K562 (cell line): ENCODE measurements at regions not wholly inside any gene's neighbourhood (a gene's known extent, or its start where the extent isn't known, plus 50 kb on each side); places are given as distances from the start of the nearest gene placed in this dataset.

ENCODE experiments used
- ATAC-seq: fragments of 200-7000 bp; cut with Tn5 transposase; 3 replicates; pipeline ENCODE4 v1.9.1; 2020; ENCODE audit warnings: moderate library complexity
- BruUV-seq: library from RNA; stranded (reverse); fragments of 400-500 nt; replicated peaks from 2 replicates; lab custom pipeline; 2021; lab: Mats Ljungman, UMichigan
- CTCF ChIA-PET: fragments of 300-600 bp; formaldehyde crosslinking; extraction: SDS; loops from one replicate; lab custom pipeline; 2021; ENCODE audit warnings: low intra/inter-chr PET ratio; lab: Yijun Ruan, JAX
- POLR2A ChIA-PET: fragments of 300-600, 350-650 bp; sonication (Branson Sonifier 250); formaldehyde crosslinking; extraction: SDS; loops from one replicate; lab custom pipeline; 2021; ENCODE audit warnings: antibody characterized with exemption, inconsistent platforms; lab: Yijun Ruan, JAX
- DNase-seq, 4 experiments: peaks; one replicate each; pipeline versions ENCODE4 v3.0.0 to v3.0.0-alpha.2; 2011 to 2018; ENCODE audit warnings: low spot score in 3 of 4, mixed read lengths in 3 of 4; ENCODE audit errors: extremely low read depth in 1 of 4
- FAIRE-seq: peaks from 2 replicates; lab custom pipeline; 2011; peaks lifted over from hg19 to GRCh38; lab: Jason Lieb, UNC
- H2AFZ ChIP-seq: 2 replicates; pipeline ENCODE4 v1.6.0; 2011; ENCODE audit warnings: low read depth, low read length, control low read depth, inconsistent platforms
- H3K27ac ChIP-seq: fragments of 200-600 bp; 3 replicates; pipeline ENCODE4 v1.8.0; 2011; ENCODE audit warnings: low read depth, mild to moderate bottlenecking, control low read depth, inconsistent platforms, low read length, moderate library complexity, mixed read lengths; ENCODE audit errors: extremely low read depth
- H3K27me3 ChIP-seq, 2 experiments: fragments of 300-600 bp in 1 of 2; 2 replicates in 1 of 2; 3 replicates in 1 of 2; pipeline versions ENCODE4 v1.6.0 to v1.8.0; 2011; ENCODE audit warnings: inconsistent platforms in 2 of 2, low read length in 2 of 2, mild to moderate bottlenecking in 1 of 2, mixed read lengths in 1 of 2, moderate library complexity in 1 of 2; ENCODE audit not compliant: control insufficient read depth in 2 of 2, insufficient read depth in 2 of 2
- H3K36me3 ChIP-seq: fragments of 300-600 bp; 3 replicates; pipeline ENCODE4 v1.8.0; 2011; ENCODE audit warnings: mild to moderate bottlenecking, low read length, inconsistent platforms; ENCODE audit not compliant: control insufficient read depth, insufficient read depth
- H3K4me1 ChIP-seq, 2 experiments: fragments of 200-600 bp in 1 of 2; replicated peaks in 1 of 2; 2 replicates in 1 of 2; 3 replicates in 1 of 2; pipeline versions ENCODE4 v1.5.1 to v1.8.0; 2011; ENCODE audit warnings: inconsistent platforms in 2 of 2, low read length in 2 of 2, mild to moderate bottlenecking in 1 of 2, mixed read lengths in 1 of 2, moderate library complexity in 1 of 2; ENCODE audit not compliant: control insufficient read depth in 2 of 2, insufficient read depth in 2 of 2
- H3K4me2 ChIP-seq: 2 replicates; pipeline ENCODE4 v1.6.1; 2011; ENCODE audit warnings: low read length, control low read depth, inconsistent platforms, mixed read lengths; ENCODE audit not compliant: insufficient read depth
- H3K4me3 ChIP-seq: fragments of 200-600 bp; sonication (generic), shearing (Covaris generic); 2 replicates; pipeline ENCODE4 v1.5.1; 2016; ENCODE audit warnings: control low read depth, inconsistent platforms
- H3K79me2 ChIP-seq: fragments of 200-600 bp; 3 replicates; pipeline ENCODE4 v1.8.0; 2011; ENCODE audit warnings: low read length, inconsistent platforms; ENCODE audit not compliant: control insufficient read depth, insufficient read depth
- H3K9ac ChIP-seq, 2 experiments: 2 replicates each; pipeline versions ENCODE4 v1.6.0 to v1.6.1; 2011; ENCODE audit warnings: low read depth in 2 of 2, low read length in 2 of 2, control low read depth in 1 of 2, inconsistent platforms in 1 of 2, mild to moderate bottlenecking in 1 of 2, mixed read lengths in 1 of 2; ENCODE audit not compliant: insufficient read depth in 1 of 2
- H3K9me1 ChIP-seq: one replicate; pipeline ENCODE4 v1.6.0; 2011; ENCODE audit warnings: inconsistent platforms, mild to moderate bottlenecking, low read length, moderate library complexity; ENCODE audit not compliant: control insufficient read depth, insufficient read depth
- H3K9me3 ChIP-seq: replicated peaks from 2 replicates; pipeline ENCODE4 v1.5.1; 2011; ENCODE audit warnings: low read depth, low read length, inconsistent platforms; ENCODE audit not compliant: control insufficient read depth, insufficient read depth
- H4K20me1 ChIP-seq: replicated peaks from 2 replicates; pipeline ENCODE4 v1.6.1; 2011; ENCODE audit warnings: low read length, inconsistent platforms, mixed read lengths; ENCODE audit not compliant: control insufficient read depth, insufficient read depth
- CXXC5 ChIP-seq: fragments of 250-450 bp; sonication (Bioruptor Pico); IDR thresholded peaks from 2 replicates; pipeline ENCODE4 v1.8.0; 2022; ENCODE audit warnings: inconsistent platforms, mild to moderate bottlenecking, moderate library complexity
- MAFF ChIP-seq: IDR thresholded peaks from 2 replicates; pipeline ENCODE4 v1.6.1; 2012; ENCODE audit warnings: low read length, improper control_type of control experiment
- MEIS2 ChIP-seq: fragments of 450-650 bp; IDR thresholded peaks from 2 replicates; pipeline ENCODE4 v1.6.1; 2014; ENCODE audit warnings: mild to moderate bottlenecking; ENCODE audit not compliant: partially characterized antibody
- NRF1 ChIP-seq, 2 experiments: fragments of 450-650 bp; IDR thresholded peaks in 1 of 2; conservative IDR thresholded peaks in 1 of 2; 2 replicates each; pipeline ENCODE4 v1.6.1; 2014; ENCODE audit warnings: mild to moderate bottlenecking in 2 of 2
- NUFIP1 ChIP-seq: fragments of 450-650 bp; IDR thresholded peaks from 2 replicates; pipeline ENCODE4 v1.6.1; 2018; ENCODE audit not compliant: partially characterized antibody
- PHF21A ChIP-seq: fragments of 450-650 bp; IDR thresholded peaks from 2 replicates; pipeline ENCODE4 v1.6.1; 2017; ENCODE audit warnings: low read depth, borderline replicate concordance
- STAT5A ChIP-seq: IDR thresholded peaks from 2 replicates; pipeline ENCODE4 v1.6.1; 2012; ENCODE audit warnings: low read length, inconsistent platforms, borderline replicate concordance
- ZC3H8 ChIP-seq: fragments of 450-650 bp; IDR thresholded peaks from 2 replicates; pipeline ENCODE4 v1.6.1; 2017
- ZFP1 ChIP-seq: fragments of 450-650 bp; formaldehyde crosslinking; IDR thresholded peaks from 2 replicates; pipeline ENCODE4 v1.4.0; 2020; ENCODE audit warnings: mild to moderate bottlenecking, mixed read lengths
- ZFP30 ChIP-seq: fragments of 250-450 bp; sonication (Bioruptor Pico); IDR thresholded peaks from 2 replicates; pipeline ENCODE4 v1.8.0; 2022; ENCODE audit warnings: moderate library complexity, mild to moderate bottlenecking, inconsistent platforms, borderline replicate concordance
- WGBS: fragments of 100-300 bp; shearing (Covaris generic); methylation state at CpG from one replicate; pipeline ENCODE4 v1.1.6; 2016; ENCODE audit warnings: low coverage, mixed read lengths; ENCODE audit not compliant: insufficient coverage; ENCODE audit errors: missing lambda C conversion rate; 5-methylcytosine and 5-hydroxymethylcytosine counted together
- in situ Hi-C: fragments of 300-500 bp; cut with MboI; formaldehyde crosslinking; loops from 4 replicates; pipeline ENCODE4 v1.15.0; 2018; ENCODE audit warnings: inconsistent platforms, mixed read lengths
- intact Hi-C: fragments of 100-400 bp; cut with micrococcal nuclease; formaldehyde crosslinking; loops from 2 replicates; pipeline ENCODE4 v1.14.2; 2022
- TF ChIP-seq, protein P1 (sequence below): conservative IDR thresholded peaks from 2 replicates; pipeline ENCODE4 v1.6.1; 2011; ENCODE audit warnings: low read depth, mild to moderate bottlenecking, low read length; ENCODE audit not compliant: control insufficient read depth
- TF ChIP-seq, protein P2 (sequence below): fragments of 450-650 bp; IDR thresholded peaks from 2 replicates; pipeline ENCODE4 v1.6.1; 2016; ENCODE audit warnings: mild to moderate bottlenecking
- TF ChIP-seq, protein P3 (sequence below): fragments of 250-450 bp; sonication (Bioruptor Pico); IDR thresholded peaks from 2 replicates; pipeline ENCODE4 v1.5.0; 2021; ENCODE audit warnings: mild to moderate bottlenecking, moderate library complexity

DNA sequence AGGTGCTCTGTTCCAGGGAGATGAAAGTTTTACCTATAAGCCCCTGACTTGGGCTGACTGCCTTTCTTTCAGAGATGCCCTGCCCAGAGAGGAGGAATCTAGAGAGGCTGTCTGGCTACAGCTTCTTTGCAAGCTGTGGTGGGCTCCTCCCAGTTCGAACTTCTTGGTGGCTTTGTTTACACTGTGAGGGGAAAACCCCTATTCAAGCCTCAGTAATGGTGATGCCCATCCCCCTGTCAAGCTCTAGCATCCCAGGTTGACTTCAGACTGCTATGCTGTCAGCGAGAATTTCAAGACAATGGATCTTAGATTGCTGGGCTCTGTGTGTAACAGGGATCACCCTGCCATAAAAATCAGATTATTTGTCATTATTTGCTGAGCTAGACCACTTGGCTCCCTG lies 377.6 kb downstream of the FLRT2 start:
- DNase-seq: no peak
- BruUV-seq: no TSS peak
- H3K9ac ChIP-seq: no peak overlapping the region
- ChIA-PET CTCF (no interaction called here), POLR2A (no interaction called here)
- no peak for FAIRE-seq
- H3K4me2 ChIP-seq: no peak overlapping the region
- no peaks in the 10 kb centered on the region for H3K4me1 ChIP-seq
- H4K20me1 ChIP-seq: no peaks in the 10 kb centered on the region
- no peaks in the 10 kb centered on the region for H3K79me2 ChIP-seq
- H3K9me1 ChIP-seq: no peaks in the 10 kb centered on the region
- H3K27ac ChIP-seq: no peak overlapping the region
- no peak overlapping the region for H3K4me3 ChIP-seq
- 0% methylated on average over 2 of the region's 2 CpGs for WGBS
- in situ Hi-C loops: no loop called here
- H3K36me3 ChIP-seq: no peaks in the 10 kb centered on the region
- no peak for TF ChIP-seq MAFF
- no peak for TF ChIP-seq CXXC5 (CRISPR knock-in tag)
- TF ChIP-seq, protein P1, sequence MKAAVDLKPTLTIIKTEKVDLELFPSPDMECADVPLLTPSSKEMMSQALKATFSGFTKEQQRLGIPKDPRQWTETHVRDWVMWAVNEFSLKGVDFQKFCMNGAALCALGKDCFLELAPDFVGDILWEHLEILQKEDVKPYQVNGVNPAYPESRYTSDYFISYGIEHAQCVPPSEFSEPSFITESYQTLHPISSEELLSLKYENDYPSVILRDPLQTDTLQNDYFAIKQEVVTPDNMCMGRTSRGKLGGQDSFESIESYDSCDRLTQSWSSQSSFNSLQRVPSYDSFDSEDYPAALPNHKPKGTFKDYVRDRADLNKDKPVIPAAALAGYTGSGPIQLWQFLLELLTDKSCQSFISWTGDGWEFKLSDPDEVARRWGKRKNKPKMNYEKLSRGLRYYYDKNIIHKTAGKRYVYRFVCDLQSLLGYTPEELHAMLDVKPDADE: no peak
- no peak for TF ChIP-seq NUFIP1
- no peak for TF ChIP-seq STAT5A
- TF ChIP-seq NRF1 (conservative IDR thresholded peaks at IDR 0.05 in 1 of 2, IDR thresholded peaks at IDR 0.05 in 1 of 2): no peak
- TF ChIP-seq PHF21A: no peak
- TF ChIP-seq, protein P2, sequence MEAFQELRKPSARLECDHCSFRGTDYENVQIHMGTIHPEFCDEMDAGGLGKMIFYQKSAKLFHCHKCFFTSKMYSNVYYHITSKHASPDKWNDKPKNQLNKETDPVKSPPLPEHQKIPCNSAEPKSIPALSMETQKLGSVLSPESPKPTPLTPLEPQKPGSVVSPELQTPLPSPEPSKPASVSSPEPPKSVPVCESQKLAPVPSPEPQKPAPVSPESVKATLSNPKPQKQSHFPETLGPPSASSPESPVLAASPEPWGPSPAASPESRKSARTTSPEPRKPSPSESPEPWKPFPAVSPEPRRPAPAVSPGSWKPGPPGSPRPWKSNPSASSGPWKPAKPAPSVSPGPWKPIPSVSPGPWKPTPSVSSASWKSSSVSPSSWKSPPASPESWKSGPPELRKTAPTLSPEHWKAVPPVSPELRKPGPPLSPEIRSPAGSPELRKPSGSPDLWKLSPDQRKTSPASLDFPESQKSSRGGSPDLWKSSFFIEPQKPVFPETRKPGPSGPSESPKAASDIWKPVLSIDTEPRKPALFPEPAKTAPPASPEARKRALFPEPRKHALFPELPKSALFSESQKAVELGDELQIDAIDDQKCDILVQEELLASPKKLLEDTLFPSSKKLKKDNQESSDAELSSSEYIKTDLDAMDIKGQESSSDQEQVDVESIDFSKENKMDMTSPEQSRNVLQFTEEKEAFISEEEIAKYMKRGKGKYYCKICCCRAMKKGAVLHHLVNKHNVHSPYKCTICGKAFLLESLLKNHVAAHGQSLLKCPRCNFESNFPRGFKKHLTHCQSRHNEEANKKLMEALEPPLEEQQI: no peak
- TF ChIP-seq, protein P3, sequence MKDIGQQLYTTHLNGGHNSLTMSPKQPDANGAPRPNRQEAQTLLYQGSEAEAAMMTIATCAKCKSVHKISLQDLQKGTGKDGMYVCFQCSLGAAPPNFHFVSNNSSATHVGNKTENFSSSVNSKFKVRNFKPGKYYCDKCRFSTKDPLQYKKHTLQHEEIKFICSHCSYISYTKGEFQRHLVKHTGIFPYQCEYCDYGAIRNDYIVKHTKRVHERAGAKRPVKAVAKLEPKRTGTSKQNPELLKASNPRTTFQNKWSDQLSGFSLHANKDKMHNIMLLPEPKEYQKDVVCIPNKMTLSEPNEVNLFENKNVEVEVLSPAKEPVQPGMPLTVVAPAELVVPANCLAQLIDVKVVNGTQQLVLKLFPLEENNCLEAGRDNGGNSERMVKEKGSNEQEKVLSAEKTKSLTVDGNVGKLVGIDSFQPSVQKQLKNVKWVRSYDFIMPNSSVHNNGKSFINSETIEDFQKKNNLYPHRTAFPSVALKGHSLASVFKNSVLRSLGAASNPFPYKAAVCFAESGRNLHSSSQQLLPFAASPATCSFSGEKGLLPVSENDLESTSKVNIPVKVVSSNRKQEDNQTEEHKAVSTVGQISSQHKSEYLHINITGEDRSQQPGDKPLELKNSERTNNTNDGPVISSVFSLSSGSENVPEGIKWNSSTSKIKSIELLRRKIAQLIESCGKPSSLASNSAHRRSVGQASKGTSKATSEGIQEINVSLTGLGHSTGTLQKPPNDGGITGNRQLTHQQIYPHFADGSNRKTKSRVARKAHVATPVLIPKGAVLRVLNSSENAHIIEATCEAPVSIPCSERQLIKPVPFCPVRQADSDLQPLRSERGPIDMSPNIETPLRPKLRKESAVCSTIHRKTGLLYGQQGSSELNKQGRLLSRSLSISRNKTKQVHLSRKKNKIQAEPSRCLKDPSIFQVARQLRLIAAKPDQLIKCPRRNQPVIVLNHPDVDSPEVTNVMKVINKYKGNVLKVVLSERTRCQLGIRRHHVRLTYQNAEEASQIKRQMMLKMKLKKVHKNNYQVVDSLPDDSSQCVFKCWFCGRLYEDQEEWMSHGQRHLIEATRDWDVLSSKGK: no peak
- no peak for TF ChIP-seq ZC3H8
- no peak for TF ChIP-seq MEIS2
- TF ChIP-seq ZFP1 (CRISPR knock-in tag): no peak
- TF ChIP-seq ZFP30 (CRISPR knock-in tag): no peak
- intact Hi-C loops: no loop called here
- H3K9me3 ChIP-seq: no peaks in the 10 kb centered on the region
- ATAC-seq: no peak
- H3K27me3 ChIP-seq: no peaks in the 10 kb centered on the region
- no peak overlapping the region for H2AFZ ChIP-seq
